CD14-positive monocyte (primary cell): ENCODE measurements at regions not wholly inside any gene's neighbourhood (a gene's known extent, or its start where the extent isn't known, plus 50 kb on each side); places are given as distances from the start of the nearest gene placed in this dataset.

Source experiments
- DNase-seq, 3 donors: peaks; one replicate each; pipeline ENCODE4 v3.0.0-alpha.2; 2011 to 2022
- H2AFZ ChIP-seq: 2 replicates; pipeline ENCODE4 v1.6.0; 2012; ENCODE audit warnings: mild to moderate bottlenecking, low read depth, low read length, inconsistent platforms; ENCODE audit not compliant: insufficient read depth, poor library complexity, severe bottlenecking
- H3K27ac ChIP-seq, 2 donors: 1 replicate in 1 of 2; 2 replicates in 1 of 2; pipeline ENCODE4 v1.5.1; 2012 to 2013; ENCODE audit warnings: low read length in 2 of 2, control low read depth in 1 of 2, inconsistent platforms in 1 of 2, low read depth in 1 of 2, mild to moderate bottlenecking in 1 of 2
- H3K27me3 ChIP-seq, 2 donors: one replicate each; pipeline versions ENCODE4 v1.6.0 to v1.6.1; 2011 to 2013; ENCODE audit warnings: low read length in 2 of 2; ENCODE audit not compliant: control insufficient read depth in 2 of 2, insufficient read depth in 2 of 2
- H3K36me3 ChIP-seq, 2 donors: replicated peaks in 1 of 2; 1 replicate in 1 of 2; 2 replicates in 1 of 2; pipeline versions ENCODE4 v1.5.1 to v1.6.1; 2012 to 2013; ENCODE audit warnings: low read length in 2 of 2, control low read depth in 1 of 2, inconsistent platforms in 1 of 2, mild to moderate bottlenecking in 1 of 2; ENCODE audit not compliant: insufficient read depth in 2 of 2, control insufficient read depth in 1 of 2
- H3K4me1 ChIP-seq, 2 donors: 1 replicate in 1 of 2; 2 replicates in 1 of 2; pipeline versions ENCODE4 v1.5.1 to v1.6.1; 2012 to 2013; ENCODE audit warnings: low read length in 2 of 2, control low read depth in 1 of 2, inconsistent platforms in 1 of 2, mild to moderate bottlenecking in 1 of 2, moderate library complexity in 1 of 2; ENCODE audit not compliant: insufficient read depth in 2 of 2, control insufficient read depth in 1 of 2
- H3K4me2 ChIP-seq: replicated peaks from 2 replicates; pipeline ENCODE3; 2012; ENCODE audit warnings: low read length, moderate library complexity, mild to moderate bottlenecking; ENCODE audit not compliant: poor library complexity, severe bottlenecking; ENCODE audit errors: extremely low read depth
- H3K4me3 ChIP-seq, 3 experiments: fragments of 200-600 bp in 1 of 3; sonication (generic) in 1 of 3; replicated peaks in 1 of 3; 1 replicate in 2 of 3; 2 replicates in 1 of 3; pipeline ENCODE4 v1.5.1; 2011 to 2013; ENCODE audit warnings: low read length in 3 of 3, mild to moderate bottlenecking in 3 of 3, control low read depth in 2 of 3, low read depth in 2 of 3, inconsistent platforms in 1 of 3, moderate library complexity in 1 of 3
- H3K79me2 ChIP-seq: 2 replicates; pipeline ENCODE4 v1.6.0; 2012; ENCODE audit warnings: mild to moderate bottlenecking, control low read depth, inconsistent platforms, low read length, moderate library complexity; ENCODE audit not compliant: insufficient read depth
- H3K9ac ChIP-seq: 2 replicates; pipeline ENCODE4 v1.6.0; 2017; ENCODE audit warnings: low read length, mild to moderate bottlenecking; ENCODE audit not compliant: insufficient read depth, poor library complexity, severe bottlenecking
- H3K9me3 ChIP-seq, 2 donors: replicated peaks in 1 of 2; 1 replicate in 1 of 2; 2 replicates in 1 of 2; pipeline versions ENCODE4 v1.5.1 to v1.6.1; 2012 to 2013; ENCODE audit warnings: low read length in 2 of 2, control low read depth in 1 of 2; ENCODE audit not compliant: control insufficient read depth in 1 of 2, insufficient read depth in 1 of 2
- H4K20me1 ChIP-seq: 2 replicates; pipeline ENCODE4 v1.6.0; 2012; ENCODE audit warnings: mild to moderate bottlenecking, low read length, control low read depth, moderate library complexity; ENCODE audit not compliant: insufficient read depth
- H3K27ac Mint-ChIP-seq, 7 donors: one replicate each; pipeline ENCODE4 v1.8.0; 2020; ENCODE audit warnings: mild to moderate bottlenecking in 7 of 7, mixed read lengths in 7 of 7, moderate library complexity in 6 of 7, inconsistent platforms in 2 of 7
- H3K27me3 Mint-ChIP-seq, 3 donors: one replicate each; pipeline ENCODE4 v1.8.0; 2021 to 2022; ENCODE audit warnings: low read depth in 3 of 3, mild to moderate bottlenecking in 3 of 3, mixed read lengths in 3 of 3, moderate library complexity in 3 of 3, inconsistent platforms in 1 of 3
- H3K36me3 Mint-ChIP-seq, 2 donors: one replicate each; pipeline ENCODE4 v1.8.0; 2020; ENCODE audit warnings: mixed read lengths in 2 of 2, inconsistent platforms in 1 of 2, mild to moderate bottlenecking in 1 of 2
- H3K4me1 Mint-ChIP-seq: one replicate; pipeline ENCODE4 v1.8.0; 2020; ENCODE audit warnings: mild to moderate bottlenecking, mixed read lengths
- H3K4me3 Mint-ChIP-seq, 2 donors: one replicate each; pipeline ENCODE4 v1.8.0; 2020; ENCODE audit warnings: mild to moderate bottlenecking in 2 of 2, mixed read lengths in 2 of 2, moderate library complexity in 1 of 2
- H3K9me3 Mint-ChIP-seq, 7 donors: one replicate each; pipeline ENCODE4 v1.8.0; 2020 to 2022; ENCODE audit warnings: mixed read lengths in 7 of 7, mild to moderate bottlenecking in 6 of 7, moderate library complexity in 6 of 7, inconsistent platforms in 2 of 7
- CTCF ChIP-seq: fragments of 200-600 bp; IDR thresholded peaks from one replicate; pipeline ENCODE4 v1.8.0; 2022; ENCODE audit warnings: antibody characterized with exemption, mild to moderate bottlenecking
- WGBS: methylation state at CpG from one replicate; pipeline ENCODE4 v1.1.5; 2013; ENCODE audit warnings: missing lambda C conversion rate; ENCODE audit not compliant: insufficient coverage; 5-methylcytosine and 5-hydroxymethylcytosine counted together
- intact Hi-C, 2 donors: fragments of 100-400 bp; cut with micrococcal nuclease; formaldehyde crosslinking; loops; one replicate each; pipeline versions ENCODE4 v1.15.0 to v1.15.1; 2023

DNA sequence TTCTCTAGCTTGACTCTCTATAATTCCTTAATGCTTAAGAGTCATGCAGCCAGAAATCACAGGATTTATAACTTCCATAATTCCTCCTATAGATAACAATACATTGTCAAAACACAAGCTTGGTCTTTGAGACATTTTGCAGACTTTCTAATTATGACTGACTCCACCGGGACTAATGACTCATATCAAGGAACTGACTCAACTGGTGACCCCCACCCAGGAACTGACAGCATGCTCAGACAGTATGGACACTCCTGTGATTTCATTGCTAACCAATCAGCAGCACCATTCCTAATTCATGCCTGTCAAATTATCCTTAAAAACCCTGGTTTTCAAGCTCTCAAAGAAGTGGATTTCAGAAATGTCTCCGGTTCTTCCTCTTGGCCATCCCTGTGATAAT lies 670.5 kb upstream of the IMPG1 start:
- no peak overlapping the region for H3K27ac ChIP-seq
- no peak overlapping the region for H3K4me3 Mint-ChIP-seq
- WGBS = 92% methylated on average over 2 of the region's 2 CpGs
- H3K27me3 ChIP-seq = no peaks in the 10 kb centered on the region
- DNase-seq = no peak
- H3K4me2 ChIP-seq = no peak overlapping the region
- TF ChIP-seq CTCF = no peak
- H3K79me2 ChIP-seq = no peaks in the 10 kb centered on the region
- H3K4me3 ChIP-seq = no peak overlapping the region
- no peaks in the 10 kb centered on the region for H3K4me1 ChIP-seq
- peaks cover 0 to 13% (median 1%) of the 10 kb centered on the region in 7 donors for H3K9me3 Mint-ChIP-seq
- H2AFZ ChIP-seq = no peak overlapping the region
- H3K36me3 Mint-ChIP-seq = no peaks in the 10 kb centered on the region
- intact Hi-C loops = no loop called here
- H3K4me1 Mint-ChIP-seq = no peaks in the 10 kb centered on the region
- no peaks in the 10 kb centered on the region for H4K20me1 ChIP-seq
- H3K9me3 ChIP-seq = no peaks in the 10 kb centered on the region
- H3K27ac Mint-ChIP-seq = no peak overlapping the region
- no peak overlapping the region for H3K9ac ChIP-seq
- H3K36me3 ChIP-seq = no peaks in the 10 kb centered on the region
- H3K27me3 Mint-ChIP-seq = peaks cover 0 to 3% (median 0%) of the 10 kb centered on the region in 3 donors

- H3K36me3 Mint-ChIP-seq = no peaks in the 10 kb centered on the region
- Histone ChIP-seq H3K9ac (no peak overlapping the region), H3K27ac (no peak overlapping the region), H3K79me2 (no peaks in the 10 kb centered on the region), H4K20me1 (no peaks in the 10 kb centered on the region), H3K4me3 (no peak overlapping the region), H3K27me3 (no peaks in the 10 kb centered on the region), H3K4me2 (no peak overlapping the region), H2AFZ (no peak overlapping the region), H3K4me1 (no peaks in the 10 kb centered on the region), H3K9me3 (no peaks in the 10 kb centered on the region), H3K36me3 (no peaks in the 10 kb centered on the region)
- peaks cover 0 to 6% (median 0%) of the 10 kb centered on the region in 7 donors for H3K9me3 Mint-ChIP-seq
- H3K4me1 Mint-ChIP-seq = no peaks in the 10 kb centered on the region
- no peak for DNase-seq
- no peak overlapping the region for H3K4me3 Mint-ChIP-seq
- intact Hi-C loops = no loop called here
- no peak for TF ChIP-seq CTCF
- no peaks in the 10 kb centered on the region for H3K27me3 Mint-ChIP-seq
- H3K27ac Mint-ChIP-seq = no peak overlapping the region
- no CpG with 5 or more reads among the region's 1 CpG for WGBS
Observed at GRCh38 chr6:76719449-76719848, 647.0 kb upstream of the IMPG1 start.
